ENCODE measurements at regions not wholly inside any gene's neighbourhood (a gene's known extent, or its start where the extent isn't known, plus 50 kb on each side); places are given as distances from the start of the nearest gene placed in this dataset.

- no peak for DNase-seq (ENCODE audit: extremely low read depth in 1 of 2, low read depth in 1 of 2)
Observed at GRCh38 chr3:106251160-106251892, 382.5 kb upstream of the CBLB start.

DNA sequence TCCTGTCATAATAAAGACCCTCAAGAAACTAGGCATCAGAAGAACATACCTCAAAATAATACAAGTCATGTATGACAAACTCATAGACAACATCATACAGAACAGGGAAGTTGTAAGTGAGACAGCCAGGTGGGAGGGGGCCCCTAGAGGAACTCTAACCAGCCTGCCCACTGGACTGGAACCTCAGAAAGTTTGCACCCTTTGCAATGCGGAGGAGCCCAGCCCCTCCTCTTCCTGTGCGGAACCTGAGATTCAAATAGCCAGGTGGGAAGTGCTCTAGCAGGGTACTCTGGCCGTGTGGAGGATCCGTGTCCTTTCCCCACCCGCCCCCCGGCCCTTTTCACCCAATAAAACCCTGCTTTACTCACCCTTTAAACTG is 387.0 kb upstream of the CBLB start:
- no peak for DNase-seq (ENCODE audit: extremely low read depth in 1 of 2, low read depth in 1 of 2)

DNA sequence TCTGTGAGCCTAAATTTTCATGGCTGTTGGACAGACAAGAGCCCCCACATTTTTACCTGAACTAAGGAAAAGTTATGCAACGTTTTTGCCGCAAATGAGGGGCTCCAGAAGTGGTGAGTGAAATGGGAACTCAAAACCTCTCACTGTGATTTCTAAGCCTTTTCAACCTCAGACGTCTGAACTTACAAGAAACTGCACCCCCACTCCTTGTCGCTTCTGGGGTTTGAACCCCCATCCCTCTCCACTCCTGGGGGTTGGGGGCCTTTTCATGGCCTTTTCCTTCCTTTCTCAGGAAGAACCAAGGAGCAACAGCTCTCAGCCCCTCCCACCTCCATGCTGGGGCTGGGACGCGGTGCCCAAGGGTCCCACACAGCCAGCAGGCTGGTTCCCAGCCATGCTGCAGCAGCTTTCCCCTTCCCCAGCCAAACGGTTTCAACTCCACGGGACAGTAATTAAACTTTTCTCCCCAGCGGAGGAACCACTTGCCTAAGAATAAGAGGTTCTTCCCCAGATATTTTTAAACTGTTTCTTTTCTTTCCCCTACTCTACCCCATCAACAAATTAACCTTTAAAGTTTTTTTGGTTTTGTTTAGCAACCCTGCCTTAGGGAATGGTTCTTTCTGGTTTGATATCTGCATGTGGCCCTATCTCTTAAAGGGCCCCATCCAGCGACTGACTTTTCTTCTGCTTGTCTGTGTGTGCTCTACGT is 387.6 kb upstream of the CBLB start:
- DNase-seq (ENCODE audit: extremely low read depth in 1 of 2, low read depth in 1 of 2), result no peak

GRCh38 chr3:106257172-106257571 is 388.4 kb upstream of the CBLB start:
- no peak for DNase-seq (ENCODE audit: extremely low read depth in 1 of 2, low read depth in 1 of 2)

GRCh38 chr3:106261396-106261795 is 392.6 kb upstream of the CBLB start:
- no peak for DNase-seq (ENCODE audit: extremely low read depth in 1 of 2, low read depth in 1 of 2)

DNA sequence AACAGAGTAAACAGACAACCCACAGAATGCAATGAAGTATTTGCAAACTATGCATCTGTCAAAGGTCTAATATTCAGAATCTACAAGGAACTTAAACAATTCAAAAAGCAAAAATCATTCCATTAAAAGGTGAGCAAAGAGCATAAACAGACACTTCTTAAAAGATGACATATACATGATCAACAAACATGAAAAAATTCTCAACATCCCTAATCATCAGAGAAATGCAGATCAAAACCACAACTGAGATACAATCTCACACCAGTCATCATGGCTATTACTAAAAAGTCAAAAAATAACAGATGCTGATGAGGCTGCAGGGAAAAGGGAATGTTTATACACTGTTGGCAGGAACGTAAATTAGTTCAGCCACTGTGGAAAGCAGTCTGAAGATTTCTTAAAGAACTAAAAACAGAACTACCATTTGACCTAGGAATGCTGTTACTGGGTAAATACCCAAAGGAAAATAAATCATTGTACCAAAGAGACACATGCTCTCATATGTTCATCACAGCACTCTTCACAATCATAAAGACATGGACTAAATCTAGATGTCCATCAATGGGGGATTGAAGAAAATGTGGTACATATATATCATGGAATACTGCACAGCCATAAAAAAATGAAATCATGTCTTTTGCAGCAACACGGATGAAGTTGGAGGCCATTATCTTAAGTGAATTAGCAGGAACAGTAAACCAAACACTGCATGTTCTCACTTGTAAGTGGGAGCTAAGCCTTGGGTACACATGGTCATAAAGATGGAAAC is 393.3 kb upstream of the CBLB start:
- no peak for DNase-seq (ENCODE audit: extremely low read depth in 1 of 2, low read depth in 1 of 2)

- no peak for DNase-seq (ENCODE audit: extremely low read depth in 1 of 2, low read depth in 1 of 2)
Observed at GRCh38 chr3:106263011-106263410, 394.2 kb upstream of the CBLB start.

- no peak for DNase-seq (ENCODE audit: extremely low read depth in 1 of 2, low read depth in 1 of 2)
Observed at GRCh38 chr3:106263546-106263945, 394.7 kb upstream of the CBLB start.

GRCh38 chr3:106265704-106266103 is 396.9 kb upstream of the CBLB start:
- DNase-seq (ENCODE audit: extremely low read depth in 1 of 2, low read depth in 1 of 2), result no peak

DNA sequence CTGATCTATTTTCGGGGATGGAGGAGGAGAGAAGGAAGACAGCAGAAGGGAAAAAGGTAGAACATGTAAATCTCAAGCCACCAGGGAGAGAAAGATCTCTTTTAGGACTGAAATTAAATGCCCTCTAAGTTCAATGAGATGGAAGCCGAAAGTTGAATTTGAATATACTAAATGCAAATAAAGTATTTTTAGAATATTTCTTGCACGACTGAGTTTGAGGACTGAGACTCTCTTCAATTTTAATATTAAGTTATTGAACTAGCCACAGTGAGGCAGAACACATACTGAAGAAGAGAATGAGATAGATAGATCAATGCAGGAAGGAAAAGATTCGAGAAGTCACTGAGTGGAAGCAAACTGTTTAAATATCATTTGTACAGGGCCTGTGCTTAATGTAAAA is 399.9 kb upstream of the CBLB start:
- DNase-seq (ENCODE audit: extremely low read depth in 1 of 2, low read depth in 1 of 2), result no peak

GRCh38 chr3:106272302-106272701 is 403.5 kb upstream of the CBLB start:
- DNase-seq (ENCODE audit: extremely low read depth in 1 of 2, low read depth in 1 of 2), result no peak

GRCh38 chr3:106275592-106275991 is 406.8 kb upstream of the CBLB start:
- no peak for DNase-seq (ENCODE audit: extremely low read depth in 1 of 2, low read depth in 1 of 2)

DNA sequence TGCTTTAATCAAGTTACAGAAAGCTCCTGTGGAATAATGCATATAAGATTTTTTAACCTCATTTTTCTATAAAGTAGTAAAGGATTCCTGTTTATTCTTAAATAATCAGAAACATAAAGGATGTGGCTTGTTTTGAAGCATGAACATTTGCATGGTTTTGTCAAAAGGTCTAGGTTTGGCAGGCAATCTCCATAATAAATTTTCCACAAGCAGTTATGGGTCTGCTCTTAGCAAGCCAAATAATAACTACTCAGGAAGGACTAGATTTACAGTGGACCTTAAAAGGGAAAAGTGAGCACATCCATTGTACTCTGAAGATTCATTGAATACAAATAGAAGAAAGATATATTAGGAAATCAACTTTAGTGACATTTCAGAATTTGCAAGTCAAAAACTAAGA is 407.3 kb upstream of the CBLB start:
- DNase-seq (ENCODE audit: extremely low read depth in 1 of 2, low read depth in 1 of 2), result no peak

- no peak for DNase-seq (ENCODE audit: extremely low read depth in 1 of 2, low read depth in 1 of 2)
Observed at GRCh38 chr3:106276755-106277612, 408.2 kb upstream of the CBLB start.

DNA sequence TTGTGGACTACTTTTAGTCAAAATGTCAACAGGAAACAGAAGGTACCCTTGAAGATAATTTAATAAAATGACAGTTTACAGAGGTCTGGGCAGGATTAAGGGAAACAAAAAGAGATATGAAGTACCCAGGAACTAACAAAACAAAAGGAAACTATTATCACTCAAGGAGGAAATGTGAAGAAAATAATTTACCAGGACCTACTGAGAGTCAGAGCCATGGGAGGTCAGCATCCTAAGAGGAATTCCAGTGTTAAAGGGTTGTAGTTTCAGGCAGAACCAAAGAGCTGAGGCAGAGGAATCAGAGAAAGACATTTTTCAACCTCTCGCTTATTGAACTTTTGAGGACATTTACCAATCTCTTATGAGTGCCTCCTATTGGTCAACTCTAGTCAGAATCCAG is 408.9 kb upstream of the CBLB start:
- DNase-seq (ENCODE audit: extremely low read depth in 1 of 2, low read depth in 1 of 2), result no peak

DNA sequence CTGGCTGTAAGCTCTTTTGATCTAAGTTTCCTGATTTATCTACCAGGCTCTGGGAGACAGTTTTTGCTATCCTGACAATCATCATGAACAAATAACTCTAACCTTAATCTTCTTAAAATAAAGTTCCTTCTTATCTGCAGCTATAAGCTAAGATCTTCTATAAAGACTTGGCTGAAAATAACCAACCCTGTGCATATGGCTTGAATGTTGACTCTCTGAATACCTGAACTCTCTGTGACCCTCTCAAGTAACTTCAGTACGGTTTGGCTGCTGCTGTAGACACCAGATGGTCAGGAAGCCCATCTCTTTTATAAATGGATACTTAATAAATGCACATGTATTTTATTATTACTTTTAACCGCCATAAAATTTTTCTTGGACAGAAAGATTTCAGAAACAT is 412.4 kb upstream of the CBLB start:
- DNase-seq (ENCODE audit: extremely low read depth in 1 of 2, low read depth in 1 of 2), result no peak

GRCh38 chr3:106282943-106283342 is 414.1 kb upstream of the CBLB start:
- no peak for DNase-seq (ENCODE audit: extremely low read depth in 1 of 2, low read depth in 1 of 2)

DNA sequence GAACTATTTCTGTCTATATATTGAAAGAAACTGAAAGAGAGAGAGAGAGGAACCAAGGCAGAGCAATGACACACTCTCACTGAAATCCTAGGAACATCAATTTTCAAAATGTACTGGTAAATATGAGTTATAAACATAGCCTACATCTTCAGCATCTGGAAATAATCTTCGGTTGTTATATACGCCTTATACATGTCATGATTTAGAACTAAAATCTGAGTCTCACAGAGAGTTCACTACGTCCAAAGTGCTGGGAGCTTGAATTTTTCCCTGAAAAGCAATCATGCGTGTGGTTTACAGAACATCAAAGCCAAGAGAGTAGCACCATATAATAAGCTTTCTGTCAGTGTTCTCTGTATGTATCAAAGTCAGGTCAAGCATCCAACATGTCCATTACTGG is 420.0 kb upstream of the CBLB start:
- no peak for DNase-seq (ENCODE audit: extremely low read depth in 1 of 2, low read depth in 1 of 2)

- no peak for DNase-seq (ENCODE audit: extremely low read depth in 1 of 2, low read depth in 1 of 2)
Observed at GRCh38 chr3:106290304-106290997, 421.6 kb upstream of the CBLB start.

DNA sequence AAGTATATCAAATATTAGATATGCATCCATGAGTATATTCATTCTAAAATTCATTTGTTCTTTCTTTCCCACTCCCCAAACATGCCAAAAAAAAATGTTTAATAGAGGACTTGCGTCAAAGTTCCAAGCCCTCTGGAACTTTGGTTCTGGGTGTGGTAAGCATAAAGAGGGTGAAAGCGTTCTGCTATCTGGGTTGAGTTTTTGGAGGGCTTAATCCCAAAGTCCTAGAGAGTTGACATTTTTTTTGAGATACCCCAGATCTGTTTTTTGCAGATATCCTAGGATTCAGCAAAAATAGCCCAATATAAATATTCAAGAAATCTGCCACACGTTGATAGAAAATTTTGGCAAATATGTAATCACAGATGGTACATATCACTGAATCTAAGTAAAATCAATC is 424.3 kb upstream of the CBLB start:
- DNase-seq (ENCODE audit: extremely low read depth in 1 of 2, low read depth in 1 of 2), result no peak
